ENCODE measurements at regions not wholly inside any gene's neighbourhood (a gene's known extent, or its start where the extent isn't known, plus 50 kb on each side); places are given as distances from the start of the nearest gene placed in this dataset.
"Not testable (repeated sequence)": the region's sequence is repeated elsewhere in the genome, so short reads cannot be mapped to it uniquely, and the experiment has no call there.

- no peak for DNase-seq
Observed at GRCh38 chr11:37843603-37844002, 1245.6 kb upstream of the RAG2 start.

GRCh38 chr11:37841016-37841415 is 1243.0 kb upstream of the RAG2 start:
- no peak for DNase-seq

- not testable (repeated sequence) for DNase-seq
Observed at GRCh38 chr11:37840345-37840744, 1242.3 kb upstream of the RAG2 start.

GRCh38 chr11:37830529-37830928 is 1232.5 kb upstream of the RAG2 start:
- no peak for DNase-seq

GRCh38 chr11:37817727-37818270 is 1219.8 kb upstream of the RAG2 start:
- DNase-seq: no peak

- DNase-seq: no peak
Observed at GRCh38 chr11:37812281-37812880, 1214.3 kb upstream of the RAG2 start.

GRCh38 chr11:37811349-37811748 is 1213.3 kb upstream of the RAG2 start:
- DNase-seq: no peak

- no peak for DNase-seq
Observed at GRCh38 chr11:37804666-37805065, 1206.6 kb upstream of the RAG2 start.

GRCh38 chr11:37788141-37788877 is 1190.3 kb upstream of the RAG2 start:
- no peak for DNase-seq

- no peak for DNase-seq
Observed at GRCh38 chr11:37786214-37786755, 1188.2 kb upstream of the RAG2 start.

- DNase-seq: no peak
Observed at GRCh38 chr11:37774441-37774840, 1176.4 kb upstream of the RAG2 start.

GRCh38 chr11:37770145-37770544 is 1172.1 kb upstream of the RAG2 start:
- DNase-seq: no peak

- DNase-seq: no peak
Observed at GRCh38 chr11:37762079-37762478, 1164.0 kb upstream of the RAG2 start.

- DNase-seq: no peak
Observed at GRCh38 chr11:37755521-37755920, 1157.5 kb upstream of the RAG2 start.

- DNase-seq: no peak
Observed at GRCh38 chr11:37748641-37749040, 1150.6 kb upstream of the RAG2 start.

- DNase-seq: no peak
Observed at GRCh38 chr11:37747121-37747520, 1149.1 kb upstream of the RAG2 start.

- DNase-seq: no peak
Observed at GRCh38 chr11:37727371-37727770, 1129.3 kb upstream of the RAG2 start.

- DNase-seq: no peak
Observed at GRCh38 chr11:37724315-37724714, 1126.3 kb upstream of the RAG2 start.

GRCh38 chr11:37721485-37721884 is 1123.4 kb upstream of the RAG2 start:
- DNase-seq: no peak

GRCh38 chr11:37718431-37718999 is 1120.5 kb upstream of the RAG2 start:
- DNase-seq: no peak

- DNase-seq: no peak
Observed at GRCh38 chr11:37712251-37712650, 1114.2 kb upstream of the RAG2 start.

- DNase-seq: no peak
Observed at GRCh38 chr11:37710031-37710430, 1112.0 kb upstream of the RAG2 start.

- DNase-seq: no peak
Observed at GRCh38 chr11:37704791-37705190, 1106.8 kb upstream of the RAG2 start.

- no peak for DNase-seq
Observed at GRCh38 chr11:37699644-37700043, 1101.6 kb upstream of the RAG2 start.
